ENCODE measurements at regions not wholly inside any gene's neighbourhood (a gene's known extent, or its start where the extent isn't known, plus 50 kb on each side); places are given as distances from the start of the nearest gene placed in this dataset.

GRCh38 chr6:166764473-166765233, 137.6 kb upstream of the RPS6KA2 start:
- ATAC-seq (peak in 1 of 4 donors; percentile 20), DNase-seq (no peak)
- Histone ChIP-seq H3K4me3 (no peak overlapping the region), H3K27ac (no peak overlapping the region), H3K36me3 (no peaks in the 10 kb centered on the region), H3K9me3 (no peaks in the 10 kb centered on the region), H3K27me3 (peaks cover 0 to 3% (median 0%) of the 10 kb centered on the region in 9 donors), H3K4me1 (no peaks in the 10 kb centered on the region)
- TF ChIP-seq POLR2A (IDR thresholded peaks at IDR 0.05) = no peak
- TF ChIP-seq, protein P1, sequence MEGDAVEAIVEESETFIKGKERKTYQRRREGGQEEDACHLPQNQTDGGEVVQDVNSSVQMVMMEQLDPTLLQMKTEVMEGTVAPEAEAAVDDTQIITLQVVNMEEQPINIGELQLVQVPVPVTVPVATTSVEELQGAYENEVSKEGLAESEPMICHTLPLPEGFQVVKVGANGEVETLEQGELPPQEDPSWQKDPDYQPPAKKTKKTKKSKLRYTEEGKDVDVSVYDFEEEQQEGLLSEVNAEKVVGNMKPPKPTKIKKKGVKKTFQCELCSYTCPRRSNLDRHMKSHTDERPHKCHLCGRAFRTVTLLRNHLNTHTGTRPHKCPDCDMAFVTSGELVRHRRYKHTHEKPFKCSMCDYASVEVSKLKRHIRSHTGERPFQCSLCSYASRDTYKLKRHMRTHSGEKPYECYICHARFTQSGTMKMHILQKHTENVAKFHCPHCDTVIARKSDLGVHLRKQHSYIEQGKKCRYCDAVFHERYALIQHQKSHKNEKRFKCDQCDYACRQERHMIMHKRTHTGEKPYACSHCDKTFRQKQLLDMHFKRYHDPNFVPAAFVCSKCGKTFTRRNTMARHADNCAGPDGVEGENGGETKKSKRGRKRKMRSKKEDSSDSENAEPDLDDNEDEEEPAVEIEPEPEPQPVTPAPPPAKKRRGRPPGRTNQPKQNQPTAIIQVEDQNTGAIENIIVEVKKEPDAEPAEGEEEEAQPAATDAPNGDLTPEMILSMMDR (IDR thresholded peaks at IDR 0.05) = no peak
- intact Hi-C loops (cut with DNase I) = no loop called here
- WGBS, 4 donors = 95 to 96% (median 95%) methylated on average over 21 to 24 of the region's 24 CpGs

- H3K27me3 ChIP-seq = peaks cover 0 to 3% (median 0%) of the 10 kb centered on the region in 9 donors
- H3K4me1 ChIP-seq = no peaks in the 10 kb centered on the region
- H3K9me3 ChIP-seq = no peaks in the 10 kb centered on the region
- H3K27ac ChIP-seq = no peak overlapping the region
- intact Hi-C loops (cut with DNase I) = no loop called here
- 84 to 88% (median 85%) methylated on average over 37 of the region's 37 CpGs for WGBS, 4 donors
- TF ChIP-seq, protein P1 (IDR thresholded peaks at IDR 0.05) = no peak
- no peak for TF ChIP-seq POLR2A (IDR thresholded peaks at IDR 0.05)
- H3K4me3 ChIP-seq = no peak overlapping the region
- H3K36me3 ChIP-seq = no peaks in the 10 kb centered on the region
- DNase-seq (no peak), ATAC-seq (no peak)
Measured at GRCh38 chr6:166763606-166764472, 136.8 kb upstream of the RPS6KA2 start.

- H3K36me3 ChIP-seq = no peaks in the 10 kb centered on the region
- H3K4me3 ChIP-seq = no peak overlapping the region
- H3K4me1 ChIP-seq = peaks cover 0 to 11% (median 2%) of the 10 kb centered on the region in 12 donors
- no peaks in the 10 kb centered on the region for H3K9me3 ChIP-seq
- H3K27ac ChIP-seq = no peak overlapping the region
- no peak for TF ChIP-seq POLR2A (IDR thresholded peaks at IDR 0.05)
- TF ChIP-seq, protein P1 (IDR thresholded peaks at IDR 0.05) = no peak
- intact Hi-C loops (cut with DNase I) = no loop called here
- ATAC-seq (no peak), DNase-seq (no peak)
- WGBS, 4 donors = 80 to 91% (median 89%) methylated on average over 9 of the region's 9 CpGs
- peaks cover 0 to 4% (median 0%) of the 10 kb centered on the region in 9 donors for H3K27me3 ChIP-seq
Measured at GRCh38 chr6:166761801-166762200, 134.8 kb upstream of the RPS6KA2 start.

- H3K27ac ChIP-seq = no peak overlapping the region
- TF ChIP-seq, protein P1 (IDR thresholded peaks at IDR 0.05) = no peak
- no peak for TF ChIP-seq POLR2A (IDR thresholded peaks at IDR 0.05)
- H3K4me3 ChIP-seq = no peak overlapping the region
- H3K4me1 ChIP-seq = peaks cover 0 to 11% (median 2%) of the 10 kb centered on the region in 12 donors
- H3K27me3 ChIP-seq = peaks cover 0 to 10% (median 0%) of the 10 kb centered on the region in 9 donors
- no peak for DNase-seq
- H3K9me3 ChIP-seq = no peaks in the 10 kb centered on the region
- intact Hi-C loops (cut with DNase I) = no loop called here
- no peak for ATAC-seq
- H3K36me3 ChIP-seq = no peaks in the 10 kb centered on the region
- 81 to 92% (median 85%) methylated on average over 11 of the region's 11 CpGs for WGBS, 4 donors
Measured at GRCh38 chr6:166760288-166760687, 133.2 kb upstream of the RPS6KA2 start.
